DND-41 (cell line): ENCODE measurements at regions not wholly inside any gene's neighbourhood (a gene's known extent, or its start where the extent isn't known, plus 50 kb on each side); places are given as distances from the start of the nearest gene placed in this dataset.

Experiments
- ATAC-seq: fragments of 200-7000 bp; cut with Tn5 transposase; 3 replicates; pipeline ENCODE4 v1.9.1; 2021; ENCODE audit warnings: low read depth; ENCODE audit not compliant: insufficient read depth
- DNase-seq: peaks from one replicate; pipeline ENCODE4 v3.0.0-alpha.2; 2020
- H2AFZ ChIP-seq: 2 replicates; pipeline ENCODE4 v1.6.0; 2012; ENCODE audit warnings: low read depth, low read length
- H3K27ac ChIP-seq: 2 replicates; pipeline ENCODE4 v1.5.1; 2012; ENCODE audit warnings: low read length, inconsistent platforms
- H3K27me3 ChIP-seq: fragments of 200-600 bp; sonication (generic); 2 replicates; pipeline ENCODE4 v1.6.0; 2012; ENCODE audit warnings: low read length, mild to moderate bottlenecking, inconsistent platforms; ENCODE audit not compliant: insufficient read depth, poor library complexity
- H3K36me3 ChIP-seq: 2 replicates; pipeline ENCODE4 v1.5.1; 2012; ENCODE audit warnings: low read length, inconsistent platforms; ENCODE audit not compliant: insufficient read depth
- H3K4me1 ChIP-seq: 2 replicates; pipeline ENCODE4 v1.5.1; 2012; ENCODE audit warnings: mild to moderate bottlenecking, low read length; ENCODE audit not compliant: insufficient read depth
- H3K4me2 ChIP-seq: 2 replicates; pipeline ENCODE4 v1.6.0; 2012; ENCODE audit warnings: mild to moderate bottlenecking, moderate library complexity, low read length, inconsistent platforms; ENCODE audit not compliant: insufficient read depth
- H3K4me3 ChIP-seq, 2 experiments: fragments of 200-600 bp in 1 of 2; shearing (Covaris generic) in 1 of 2; 2 replicates each; pipeline ENCODE4 v1.5.1; 2012 to 2016; ENCODE audit warnings: inconsistent platforms in 2 of 2, low read length in 2 of 2, mild to moderate bottlenecking in 2 of 2, low read depth in 1 of 2, moderate library complexity in 1 of 2
- H3K79me2 ChIP-seq: 2 replicates; pipeline ENCODE4 v1.6.0; 2012; ENCODE audit warnings: low read length, inconsistent platforms; ENCODE audit not compliant: insufficient read depth
- H3K9ac ChIP-seq: 2 replicates; pipeline ENCODE4 v1.6.0; 2012; ENCODE audit warnings: low read depth, mild to moderate bottlenecking, inconsistent platforms, low read length, moderate library complexity
- H3K9me3 ChIP-seq: 2 replicates; pipeline ENCODE4 v1.5.1; 2012; ENCODE audit warnings: low read length, moderate library complexity, mild to moderate bottlenecking, inconsistent platforms; ENCODE audit not compliant: insufficient read depth, severe bottlenecking
- H4K20me1 ChIP-seq: 2 replicates; pipeline ENCODE4 v1.6.0; 2012; ENCODE audit warnings: low read length; ENCODE audit not compliant: insufficient read depth
- EZH2 ChIP-seq: IDR thresholded peaks from 3 replicates; pipeline ENCODE4 v1.6.1; 2012; ENCODE audit warnings: borderline replicate concordance, low read depth, mild to moderate bottlenecking, moderate library complexity, low read length, inconsistent platforms; ENCODE audit not compliant: severe bottlenecking
- TF ChIP-seq, protein P1 (sequence below): IDR thresholded peaks from 2 replicates; pipeline ENCODE4 v1.5.1; 2012; ENCODE audit warnings: borderline replicate concordance, low read length, moderate library complexity, mild to moderate bottlenecking; ENCODE audit not compliant: poor library complexity, severe bottlenecking; ENCODE audit errors: extremely low read depth

DNA sequence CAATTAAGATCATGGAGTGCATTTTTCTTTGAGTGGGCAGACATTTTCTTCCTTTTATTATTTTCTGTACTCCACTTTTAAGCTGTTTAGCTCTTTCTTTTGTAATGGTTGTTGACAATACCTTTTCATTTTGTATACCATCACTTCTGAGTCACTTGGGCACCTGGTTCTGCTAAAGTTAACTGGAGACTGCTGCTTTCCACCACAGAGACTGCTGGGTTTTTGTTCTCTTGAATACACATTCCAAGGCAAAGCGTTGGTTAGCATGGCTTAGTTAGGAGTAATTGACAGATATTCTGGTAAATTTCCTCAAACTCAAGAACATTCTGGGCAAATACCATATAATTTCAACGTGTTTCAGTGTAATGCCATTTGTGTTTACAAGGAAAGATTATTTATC lies 541.9 kb upstream of the CELF2 start:
- DNase-seq = no peak

DNA sequence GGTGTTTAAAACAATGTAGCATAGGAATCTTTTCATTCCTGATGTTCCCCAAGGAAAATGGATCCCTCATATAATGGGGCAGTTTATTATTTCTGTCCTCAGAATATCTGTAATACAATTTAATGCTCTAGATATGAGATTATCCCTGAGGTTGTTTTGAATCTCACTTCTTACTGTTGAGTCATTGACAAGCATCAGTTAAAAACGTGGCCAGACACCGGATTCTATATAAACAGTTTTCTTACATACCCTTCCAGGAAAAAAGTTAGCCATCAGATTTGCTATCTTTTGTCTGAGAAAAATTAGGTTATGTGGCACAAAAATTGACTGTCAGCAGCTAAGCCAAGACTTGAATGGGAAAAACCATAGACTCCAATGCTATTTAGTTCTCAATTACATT lies 539.8 kb upstream of the CELF2 start:
- Histone ChIP-seq H3K4me1 (no peaks in the 10 kb centered on the region), H3K27ac (no peak overlapping the region), H3K36me3 (no peaks in the 10 kb centered on the region), H3K4me2 (no peak overlapping the region), H4K20me1 (no peaks in the 10 kb centered on the region), H3K9me3 (no peaks in the 10 kb centered on the region), H3K79me2 (no peaks in the 10 kb centered on the region), H3K9ac (no peak overlapping the region), H3K27me3 (peaks cover 7% of the 10 kb centered on the region), H2AFZ (no peak overlapping the region), H3K4me3 (no peak overlapping the region)
- no peak for DNase-seq
- TF ChIP-seq, protein P1, sequence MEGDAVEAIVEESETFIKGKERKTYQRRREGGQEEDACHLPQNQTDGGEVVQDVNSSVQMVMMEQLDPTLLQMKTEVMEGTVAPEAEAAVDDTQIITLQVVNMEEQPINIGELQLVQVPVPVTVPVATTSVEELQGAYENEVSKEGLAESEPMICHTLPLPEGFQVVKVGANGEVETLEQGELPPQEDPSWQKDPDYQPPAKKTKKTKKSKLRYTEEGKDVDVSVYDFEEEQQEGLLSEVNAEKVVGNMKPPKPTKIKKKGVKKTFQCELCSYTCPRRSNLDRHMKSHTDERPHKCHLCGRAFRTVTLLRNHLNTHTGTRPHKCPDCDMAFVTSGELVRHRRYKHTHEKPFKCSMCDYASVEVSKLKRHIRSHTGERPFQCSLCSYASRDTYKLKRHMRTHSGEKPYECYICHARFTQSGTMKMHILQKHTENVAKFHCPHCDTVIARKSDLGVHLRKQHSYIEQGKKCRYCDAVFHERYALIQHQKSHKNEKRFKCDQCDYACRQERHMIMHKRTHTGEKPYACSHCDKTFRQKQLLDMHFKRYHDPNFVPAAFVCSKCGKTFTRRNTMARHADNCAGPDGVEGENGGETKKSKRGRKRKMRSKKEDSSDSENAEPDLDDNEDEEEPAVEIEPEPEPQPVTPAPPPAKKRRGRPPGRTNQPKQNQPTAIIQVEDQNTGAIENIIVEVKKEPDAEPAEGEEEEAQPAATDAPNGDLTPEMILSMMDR = no peak
- TF ChIP-seq EZH2 = no peak
- no peak for ATAC-seq

More for the DNA sequence above, 541.9 kb upstream of the CELF2 start:
- H3K79me2 ChIP-seq = no peaks in the 10 kb centered on the region
- H3K27ac ChIP-seq = no peak overlapping the region
- H3K9me3 ChIP-seq = no peaks in the 10 kb centered on the region
- H3K4me1 ChIP-seq = no peaks in the 10 kb centered on the region
- no peaks in the 10 kb centered on the region for H3K36me3 ChIP-seq
- no peaks in the 10 kb centered on the region for H3K27me3 ChIP-seq
- H2AFZ ChIP-seq = no peak overlapping the region
- H3K4me2 ChIP-seq = no peak overlapping the region
- no peak overlapping the region for H3K9ac ChIP-seq
- no peaks in the 10 kb centered on the region for H4K20me1 ChIP-seq
- no peak overlapping the region for H3K4me3 ChIP-seq
- TF ChIP-seq, protein P1 = no peak
- no peak for TF ChIP-seq EZH2
- ATAC-seq = no peak

DNA sequence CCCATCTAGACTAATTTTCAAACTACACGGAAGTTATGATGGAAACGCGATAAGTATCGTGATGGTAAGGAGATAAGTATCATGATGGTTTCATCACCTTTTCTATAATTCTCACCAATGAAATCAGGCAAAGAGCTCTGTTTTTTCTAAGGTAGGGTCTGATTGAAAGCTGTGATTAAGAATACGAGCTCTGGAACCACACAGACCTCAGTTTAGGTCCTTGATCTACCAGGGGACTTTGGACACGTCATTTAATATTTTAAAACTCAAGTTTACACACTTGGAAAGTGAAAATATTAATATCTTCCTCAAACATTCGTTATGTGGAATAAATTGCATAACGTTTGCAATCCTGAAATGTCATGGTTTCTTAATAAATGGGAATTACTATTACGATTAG lies 538.2 kb upstream of the CELF2 start:
- H3K4me2 ChIP-seq = no peak overlapping the region
- TF ChIP-seq, protein P1 = no peak
- TF ChIP-seq EZH2 = no peak
- H3K36me3 ChIP-seq = no peaks in the 10 kb centered on the region
- H3K79me2 ChIP-seq = no peaks in the 10 kb centered on the region
- H3K4me1 ChIP-seq = no peaks in the 10 kb centered on the region
- DNase-seq = no peak
- no peaks in the 10 kb centered on the region for H3K9me3 ChIP-seq
- H3K27ac ChIP-seq = no peak overlapping the region
- H3K4me3 ChIP-seq = no peak overlapping the region
- no peaks in the 10 kb centered on the region for H4K20me1 ChIP-seq
- no peak overlapping the region for H3K9ac ChIP-seq
- H3K27me3 ChIP-seq = peaks cover 8% of the 10 kb centered on the region
- no peak overlapping the region for H2AFZ ChIP-seq
- ATAC-seq = no peak

DNA sequence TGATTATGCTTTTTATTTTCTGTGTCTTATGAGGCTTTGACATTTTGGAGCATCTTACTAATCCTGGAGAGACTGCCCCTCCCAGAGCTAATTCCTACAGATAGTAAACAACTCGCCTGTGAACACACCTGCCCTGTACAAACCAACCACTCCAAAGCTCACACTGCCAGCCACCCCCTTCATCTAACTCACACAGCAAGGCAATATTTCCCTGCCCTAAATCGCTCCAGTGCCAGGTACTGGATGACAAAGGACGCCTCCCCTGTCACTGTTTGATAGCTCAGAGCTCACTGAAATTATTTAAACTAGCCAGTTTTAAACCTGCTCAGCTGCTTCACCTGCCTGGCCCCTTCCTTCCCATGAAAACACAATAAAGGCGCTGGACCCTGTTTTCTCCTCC lies 535.1 kb upstream of the CELF2 start:
- ATAC-seq (no peak), DNase-seq (no peak)
- Histone ChIP-seq H4K20me1 (no peaks in the 10 kb centered on the region), H3K9ac (no peak overlapping the region), H3K79me2 (no peaks in the 10 kb centered on the region), H3K27me3 (peaks cover 8% of the 10 kb centered on the region), H3K27ac (no peak overlapping the region), H2AFZ (no peak overlapping the region), H3K4me2 (no peak overlapping the region), H3K9me3 (no peaks in the 10 kb centered on the region), H3K4me1 (no peaks in the 10 kb centered on the region), H3K36me3 (no peaks in the 10 kb centered on the region), H3K4me3 (no peak overlapping the region)
- TF ChIP-seq, protein P1 = no peak
- no peak for TF ChIP-seq EZH2
